SK-N-SH (cell line): ENCODE measurements at regions not wholly inside any gene's neighbourhood (a gene's known extent, or its start where the extent isn't known, plus 50 kb on each side); places are given as distances from the start of the nearest gene placed in this dataset.
"Not testable (repeated sequence)": the region's sequence is repeated elsewhere in the genome, so short reads cannot be mapped to it uniquely, and the experiment has no call there.

Experiments
- EP300 ChIP-seq, 2 experiments: IDR thresholded peaks; 2 replicates each; pipeline versions ENCODE4 v1.4.0 to v1.6.1; 2012; ENCODE audit warnings: borderline replicate concordance in 1 of 2, low read depth in 1 of 2, low read length in 1 of 2
- EZH2phosphoT487 ChIP-seq: fragments of 200-600 bp; sonication (generic); IDR thresholded peaks from 2 replicates; pipeline ENCODE4 v1.6.1; 2017; ENCODE audit warnings: low read depth, mixed run types, mild to moderate bottlenecking, antibody characterized with exemption, moderate library complexity, borderline replicate concordance
- MXI1 ChIP-seq: IDR thresholded peaks from 2 replicates; pipeline ENCODE4 v1.6.1; 2012; ENCODE audit warnings: mild to moderate bottlenecking, low read depth, low read length, improper control_type of control experiment
- NFIC ChIP-seq: IDR thresholded peaks from 2 replicates; pipeline ENCODE4 v1.4.0; 2012; ENCODE audit warnings: borderline replicate concordance
- REST ChIP-seq: IDR thresholded peaks from 2 replicates; pipeline ENCODE4 v1.6.1; 2012; ENCODE audit warnings: mild to moderate bottlenecking, low read depth, low read length, moderate library complexity
- TF ChIP-seq, protein P1 (sequence below): IDR thresholded peaks from 2 replicates; pipeline ENCODE4 v1.4.0; 2012; ENCODE audit warnings: low read depth
- TF ChIP-seq, protein P2 (sequence below): fragments of 200-600 bp; sonication (generic); IDR thresholded peaks from 2 replicates; pipeline ENCODE4 v1.6.1; 2017; ENCODE audit warnings: antibody characterized with exemption, mild to moderate bottlenecking, moderate library complexity
- TF ChIP-seq, protein P3 (sequence below): IDR thresholded peaks from 2 replicates; pipeline ENCODE4 v1.4.0; 2012; ENCODE audit warnings: low read depth, borderline replicate concordance

DNA sequence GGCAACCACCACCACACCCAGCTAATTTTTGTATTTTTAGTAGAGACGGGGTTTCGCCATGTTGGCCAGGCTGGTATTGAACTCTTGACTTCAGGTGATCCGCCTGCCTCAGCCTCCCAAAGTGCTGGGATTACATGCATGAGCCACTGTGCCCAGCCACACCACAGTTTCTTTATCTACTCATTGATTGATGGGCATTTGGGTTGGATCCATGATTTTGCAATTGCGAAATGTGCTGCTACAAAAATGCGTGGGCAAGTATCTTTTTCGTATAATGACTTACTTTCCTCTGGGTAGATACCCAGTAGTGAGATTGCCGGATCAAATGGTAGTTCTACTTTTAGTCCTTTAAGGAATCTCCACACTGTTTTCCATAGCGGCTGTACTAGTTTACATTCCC, 204.7 kb downstream of the ALDH8A1 start:
- TF ChIP-seq EP300 (IDR thresholded peaks at IDR 0.05; ENCODE audit: borderline replicate concordance in 1 of 2, low read depth in 1 of 2, low read length in 1 of 2); NFIC; REST; MXI1; EZH2phosphoT487: not testable (repeated sequence)
- TF ChIP-seq, protein P1, sequence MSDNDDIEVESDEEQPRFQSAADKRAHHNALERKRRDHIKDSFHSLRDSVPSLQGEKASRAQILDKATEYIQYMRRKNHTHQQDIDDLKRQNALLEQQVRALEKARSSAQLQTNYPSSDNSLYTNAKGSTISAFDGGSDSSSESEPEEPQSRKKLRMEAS = not testable (repeated sequence)
- TF ChIP-seq, protein P2, sequence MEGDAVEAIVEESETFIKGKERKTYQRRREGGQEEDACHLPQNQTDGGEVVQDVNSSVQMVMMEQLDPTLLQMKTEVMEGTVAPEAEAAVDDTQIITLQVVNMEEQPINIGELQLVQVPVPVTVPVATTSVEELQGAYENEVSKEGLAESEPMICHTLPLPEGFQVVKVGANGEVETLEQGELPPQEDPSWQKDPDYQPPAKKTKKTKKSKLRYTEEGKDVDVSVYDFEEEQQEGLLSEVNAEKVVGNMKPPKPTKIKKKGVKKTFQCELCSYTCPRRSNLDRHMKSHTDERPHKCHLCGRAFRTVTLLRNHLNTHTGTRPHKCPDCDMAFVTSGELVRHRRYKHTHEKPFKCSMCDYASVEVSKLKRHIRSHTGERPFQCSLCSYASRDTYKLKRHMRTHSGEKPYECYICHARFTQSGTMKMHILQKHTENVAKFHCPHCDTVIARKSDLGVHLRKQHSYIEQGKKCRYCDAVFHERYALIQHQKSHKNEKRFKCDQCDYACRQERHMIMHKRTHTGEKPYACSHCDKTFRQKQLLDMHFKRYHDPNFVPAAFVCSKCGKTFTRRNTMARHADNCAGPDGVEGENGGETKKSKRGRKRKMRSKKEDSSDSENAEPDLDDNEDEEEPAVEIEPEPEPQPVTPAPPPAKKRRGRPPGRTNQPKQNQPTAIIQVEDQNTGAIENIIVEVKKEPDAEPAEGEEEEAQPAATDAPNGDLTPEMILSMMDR = not testable (repeated sequence)
- TF ChIP-seq, protein P3, sequence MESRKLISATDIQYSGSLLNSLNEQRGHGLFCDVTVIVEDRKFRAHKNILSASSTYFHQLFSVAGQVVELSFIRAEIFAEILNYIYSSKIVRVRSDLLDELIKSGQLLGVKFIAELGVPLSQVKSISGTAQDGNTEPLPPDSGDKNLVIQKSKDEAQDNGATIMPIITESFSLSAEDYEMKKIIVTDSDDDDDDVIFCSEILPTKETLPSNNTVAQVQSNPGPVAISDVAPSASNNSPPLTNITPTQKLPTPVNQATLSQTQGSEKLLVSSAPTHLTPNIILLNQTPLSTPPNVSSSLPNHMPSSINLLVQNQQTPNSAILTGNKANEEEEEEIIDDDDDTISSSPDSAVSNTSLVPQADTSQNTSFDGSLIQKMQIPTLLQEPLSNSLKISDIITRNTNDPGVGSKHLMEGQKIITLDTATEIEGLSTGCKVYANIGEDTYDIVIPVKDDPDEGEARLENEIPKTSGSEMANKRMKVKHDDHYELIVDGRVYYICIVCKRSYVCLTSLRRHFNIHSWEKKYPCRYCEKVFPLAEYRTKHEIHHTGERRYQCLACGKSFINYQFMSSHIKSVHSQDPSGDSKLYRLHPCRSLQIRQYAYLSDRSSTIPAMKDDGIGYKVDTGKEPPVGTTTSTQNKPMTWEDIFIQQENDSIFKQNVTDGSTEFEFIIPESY = not testable (repeated sequence)
